ENCODE measurements at regions not wholly inside any gene's neighbourhood (a gene's known extent, or its start where the extent isn't known, plus 50 kb on each side); places are given as distances from the start of the nearest gene placed in this dataset.
"Not testable (repeated sequence)": the region's sequence is repeated elsewhere in the genome, so short reads cannot be mapped to it uniquely, and the experiment has no call there.

GRCh38 chr13:64688893-64689677, 2541.1 kb downstream of the PCDH9 start:
- no peak for TF ChIP-seq CTCF (conservative IDR thresholded peaks at IDR 0.05)
- TF ChIP-seq ZFX (IDR thresholded peaks at IDR 0.05) = no peak
- H3K27ac ChIP-seq = no peak overlapping the region

GRCh38 chr13:64686536-64686935, 2543.6 kb downstream of the PCDH9 start:
- not testable (repeated sequence) for H3K27ac ChIP-seq

GRCh38 chr13:64684685-64685431, 2545.3 kb downstream of the PCDH9 start:
- H3K27ac ChIP-seq = no peak overlapping the region
- TF ChIP-seq CTCF (conservative IDR thresholded peaks at IDR 0.05) (no peak), ZFX (IDR thresholded peaks at IDR 0.05) (no peak)

- H3K27ac ChIP-seq = no peak overlapping the region
- TF ChIP-seq CTCF (conservative IDR thresholded peaks at IDR 0.05) (no peak), ZFX (IDR thresholded peaks at IDR 0.05) (no peak)
These were observed 2546.0 kb downstream of the PCDH9 start for GRCh38 chr13:64684108-64684507.

- no peak overlapping the region for H3K27ac ChIP-seq
- TF ChIP-seq ZFX (IDR thresholded peaks at IDR 0.05) = no peak
- TF ChIP-seq CTCF (conservative IDR thresholded peaks at IDR 0.05) = no peak
These were observed 2549.4 kb downstream of the PCDH9 start for GRCh38 chr13:64680739-64681138.

- TF ChIP-seq ZFX (IDR thresholded peaks at IDR 0.05) = no peak
- TF ChIP-seq CTCF (conservative IDR thresholded peaks at IDR 0.05) = no peak
- no peak overlapping the region for H3K27ac ChIP-seq
These were observed 2554.8 kb downstream of the PCDH9 start for GRCh38 chr13:64675255-64675892.

- TF ChIP-seq CTCF (conservative IDR thresholded peaks at IDR 0.05) (no peak), ZFX (IDR thresholded peaks at IDR 0.05) (no peak)
- H3K27ac ChIP-seq = no peak overlapping the region
These were observed 2556.0 kb downstream of the PCDH9 start for GRCh38 chr13:64674126-64674525.

Data from C4-2B (cell line).